Activated CD4-positive, CD25-positive, alpha-beta regulatory T cell treated with anti-CD3 and anti-CD28 coated beads, Interleukin-2, amount 50 U/mL, for 24 hours (primary cell): ENCODE measurements at regions not wholly inside any gene's neighbourhood (a gene's known extent, or its start where the extent isn't known, plus 50 kb on each side); places are given as distances from the start of the nearest gene placed in this dataset.
"Not testable (repeated sequence)": the region's sequence is repeated elsewhere in the genome, so short reads cannot be mapped to it uniquely, and the experiment has no call there.

Source experiments
- ATAC-seq, 2 donors: fragments of 150-1000 bp; cut with Tn5 transposase; one replicate each; pipeline ENCODE4 v1.10.0; 2021; ENCODE audit warnings: mild to moderate bottlenecking in 1 of 2, moderate library complexity in 1 of 2

DNA sequence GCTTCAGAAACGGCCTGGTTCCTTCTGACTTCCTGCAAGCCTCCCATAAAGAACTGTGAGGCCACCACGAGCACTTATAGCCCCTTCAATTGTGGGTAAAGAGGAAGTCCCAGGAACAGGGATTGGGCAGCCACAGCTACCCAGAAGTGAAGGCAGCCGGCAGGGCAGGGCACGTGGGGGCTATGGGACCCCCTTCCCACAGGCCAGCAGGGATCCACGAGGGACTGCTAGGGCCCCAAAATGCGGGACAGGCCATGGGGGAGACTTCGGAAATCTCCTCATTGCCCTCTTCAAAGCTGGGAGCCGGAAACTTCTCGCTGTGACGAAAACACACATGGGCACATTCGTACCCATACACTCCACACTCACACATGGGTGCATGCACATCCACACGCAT, 196.1 kb upstream of the SALL3 start:
- ATAC-seq = no peak

DNA sequence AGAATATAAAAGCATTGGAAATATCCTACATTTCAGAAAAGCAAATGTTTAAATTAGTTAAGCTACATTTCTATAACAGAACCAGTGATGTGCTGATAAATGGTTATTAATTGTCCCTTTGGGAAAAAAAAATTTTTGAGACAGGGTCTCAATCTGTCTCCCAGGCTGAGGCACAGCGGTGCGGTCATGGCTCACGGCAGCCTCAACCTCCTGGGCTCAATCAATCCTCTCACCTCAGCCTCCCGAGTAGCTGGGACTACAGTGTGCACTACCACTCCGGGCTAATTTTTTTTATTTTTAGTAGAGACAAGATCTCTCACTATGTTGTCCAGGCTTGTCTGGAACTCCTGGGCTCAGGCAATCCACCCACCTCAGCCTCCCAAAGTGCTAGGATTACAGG, 194.8 kb upstream of the SALL3 start:
- no peak for ATAC-seq

DNA sequence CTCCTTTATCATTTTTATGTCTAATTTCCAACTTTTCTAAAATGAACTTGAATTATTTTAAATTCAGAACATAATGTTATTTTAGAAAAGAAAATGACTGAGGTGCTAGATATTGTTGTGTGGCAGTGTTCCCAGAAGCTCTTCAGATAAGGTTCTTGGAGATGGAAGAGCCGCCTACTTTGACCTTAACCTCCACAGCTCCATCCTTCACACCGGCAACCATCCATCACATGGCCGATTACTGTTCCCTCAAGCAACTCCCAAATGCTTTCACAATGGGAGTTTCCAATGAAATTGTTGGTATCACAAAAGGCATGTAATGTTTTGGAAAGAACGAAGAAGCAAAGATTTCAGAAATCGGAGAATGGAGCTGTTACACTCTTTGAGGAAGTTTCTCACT, 193.9 kb upstream of the SALL3 start:
- no peak for ATAC-seq

DNA sequence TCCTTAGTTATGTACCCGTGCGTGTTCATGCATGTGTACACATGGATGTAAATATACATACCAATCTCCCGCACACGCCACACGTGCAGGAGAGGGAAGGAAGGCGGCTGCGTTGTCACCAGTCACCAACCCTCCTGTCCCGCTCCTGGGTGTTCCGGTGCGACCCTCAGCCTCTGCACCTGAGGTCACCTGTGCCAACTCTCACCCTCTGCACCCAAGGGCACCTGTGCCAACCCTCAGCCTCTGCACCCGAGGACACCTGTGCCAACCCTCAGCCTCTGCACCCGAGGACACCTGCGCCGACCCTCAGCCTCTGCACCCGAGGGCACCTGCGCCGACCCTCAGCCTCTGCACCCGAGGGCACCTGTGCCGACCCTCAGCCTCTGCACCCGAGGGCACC, 192.8 kb upstream of the SALL3 start:
- no peak for ATAC-seq

DNA sequence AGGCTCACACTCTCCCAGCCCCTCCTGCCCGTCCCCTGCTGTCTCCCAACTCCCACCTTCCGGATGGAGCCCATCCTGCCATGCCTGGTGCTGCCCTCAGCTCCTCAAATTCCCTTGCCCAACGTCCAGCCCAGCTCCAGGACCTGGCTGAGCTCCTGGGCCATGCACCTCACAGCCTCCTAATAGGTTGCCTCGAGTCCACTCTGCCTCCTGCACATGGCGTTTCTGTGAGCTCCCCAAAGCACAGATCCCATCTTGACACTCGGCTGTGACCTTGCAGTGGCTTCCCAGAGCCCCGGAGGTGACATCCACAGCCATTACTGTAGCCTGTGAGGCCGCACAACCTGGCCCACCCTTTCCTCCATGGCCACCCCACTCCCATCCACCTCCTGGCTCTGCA, 191.9 kb upstream of the SALL3 start:
- no peak for ATAC-seq

DNA sequence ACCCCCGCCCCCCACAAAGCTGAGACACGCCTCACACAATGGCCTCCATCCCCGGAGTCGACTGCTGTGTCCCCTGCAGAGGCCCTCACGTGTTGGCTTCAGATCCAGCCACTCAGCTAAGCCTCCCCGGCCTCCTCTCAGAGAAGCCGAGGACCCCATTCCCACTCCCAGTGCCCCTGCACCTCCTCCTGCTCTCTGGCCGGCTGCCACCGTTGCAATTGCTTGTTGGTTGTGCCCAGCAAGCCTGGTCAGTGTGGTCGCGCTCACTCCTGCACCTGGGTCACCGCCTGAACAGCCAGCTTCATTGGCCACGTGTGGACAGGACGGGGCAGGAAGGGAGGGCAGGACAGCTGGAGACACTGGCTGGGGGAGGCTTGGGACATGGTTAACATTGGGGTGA, 191.5 kb upstream of the SALL3 start:
- no peak for ATAC-seq

DNA sequence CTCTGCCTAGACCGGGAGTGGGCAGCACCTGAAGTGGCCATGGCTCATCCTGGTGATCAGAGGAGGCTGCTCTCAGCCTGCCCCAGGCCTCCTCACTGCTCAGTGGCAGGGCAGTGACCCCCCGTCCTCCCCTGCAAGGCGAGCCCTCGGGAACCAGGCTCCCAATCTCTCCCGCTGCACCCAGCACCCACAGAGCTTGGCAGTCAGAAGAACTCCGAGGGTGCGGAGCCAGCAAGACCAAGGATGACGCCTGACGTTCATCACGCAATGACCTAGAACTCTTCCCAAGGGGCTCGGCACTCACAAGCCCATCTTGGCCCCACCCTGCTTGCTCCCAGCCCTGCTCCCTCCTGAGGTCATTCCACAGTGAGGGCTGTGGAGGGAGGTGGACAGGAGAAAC, 189.8 kb upstream of the SALL3 start:
- ATAC-seq = no peak

DNA sequence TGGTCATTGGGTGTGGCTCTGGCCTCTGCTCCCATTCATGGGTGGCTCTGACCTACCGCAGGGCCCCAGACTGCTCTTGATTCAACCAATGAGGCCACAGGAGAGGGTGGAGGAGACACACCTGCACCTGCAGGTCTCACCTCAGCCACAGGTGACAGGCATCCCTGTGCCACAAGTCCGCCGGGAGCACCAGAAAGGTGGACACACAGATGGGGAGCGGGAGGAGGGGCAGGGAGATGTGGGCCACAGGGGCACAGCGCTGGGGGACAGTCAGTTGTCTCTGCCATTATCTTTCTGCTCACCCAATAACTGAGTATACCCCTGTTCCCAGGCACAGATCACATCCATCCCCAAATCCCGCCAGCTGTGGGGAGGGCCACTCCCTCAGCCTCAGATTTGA, 189.1 kb upstream of the SALL3 start:
- no peak for ATAC-seq

DNA sequence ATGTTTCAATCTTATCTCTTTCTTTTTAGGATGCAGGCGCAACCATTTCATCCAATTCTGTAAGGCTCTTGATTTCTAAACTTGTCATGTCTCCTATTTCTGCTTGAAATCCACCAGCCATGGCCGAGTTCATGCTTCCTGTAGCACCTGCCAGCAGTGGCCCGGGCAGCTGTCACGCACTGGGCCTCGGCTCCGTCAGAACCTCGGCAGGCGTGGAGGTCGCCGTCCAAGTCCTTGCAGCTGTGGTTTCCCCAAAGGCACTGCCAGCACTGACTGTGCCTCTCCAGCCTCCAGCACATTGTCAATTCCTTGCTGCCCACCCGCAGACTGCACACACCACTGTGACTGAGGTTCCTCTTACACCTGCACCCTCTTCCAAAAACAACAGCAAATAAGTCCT, 188.7 kb upstream of the SALL3 start:
- ATAC-seq = no peak

DNA sequence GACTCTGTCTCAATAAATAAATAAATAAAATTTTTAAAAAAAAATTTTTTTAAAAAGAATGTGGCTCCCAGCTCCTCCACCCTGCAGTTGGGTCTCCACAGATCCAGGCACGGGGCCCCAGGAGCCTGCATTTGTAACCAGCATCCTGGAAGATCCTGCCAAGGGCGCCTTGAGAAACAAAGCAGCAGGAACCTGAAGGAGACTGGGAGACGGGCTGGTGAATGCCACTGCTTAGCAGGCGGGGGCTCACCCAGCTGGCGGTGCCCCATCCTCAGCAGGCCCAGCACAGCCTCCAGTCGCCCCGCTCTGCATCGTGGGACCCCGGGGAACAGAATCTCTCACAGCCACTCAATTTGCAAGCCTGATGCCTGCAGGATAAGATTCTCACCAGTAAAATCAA, 187.5 kb upstream of the SALL3 start:
- no peak for ATAC-seq

DNA sequence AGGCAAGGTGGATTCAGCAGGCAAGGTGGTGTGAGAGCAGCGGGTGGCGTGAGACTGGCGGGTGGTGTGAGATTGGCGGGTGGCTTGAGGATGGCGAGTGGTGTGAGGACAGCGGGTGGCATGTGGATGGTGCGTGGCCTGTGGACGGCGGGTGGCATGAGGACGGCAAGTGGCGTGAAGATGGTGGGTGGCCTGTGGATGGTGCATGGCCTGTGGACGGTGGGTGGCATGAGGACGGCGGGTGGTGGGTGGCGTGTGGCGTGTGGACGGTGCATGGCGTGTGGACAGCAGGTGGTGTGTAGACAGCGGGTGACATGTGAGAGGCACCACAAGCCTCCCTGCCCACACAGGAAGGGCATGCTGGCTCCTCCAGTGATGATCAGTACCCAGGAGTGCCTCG, 186.9 kb upstream of the SALL3 start:
- no peak for ATAC-seq

DNA sequence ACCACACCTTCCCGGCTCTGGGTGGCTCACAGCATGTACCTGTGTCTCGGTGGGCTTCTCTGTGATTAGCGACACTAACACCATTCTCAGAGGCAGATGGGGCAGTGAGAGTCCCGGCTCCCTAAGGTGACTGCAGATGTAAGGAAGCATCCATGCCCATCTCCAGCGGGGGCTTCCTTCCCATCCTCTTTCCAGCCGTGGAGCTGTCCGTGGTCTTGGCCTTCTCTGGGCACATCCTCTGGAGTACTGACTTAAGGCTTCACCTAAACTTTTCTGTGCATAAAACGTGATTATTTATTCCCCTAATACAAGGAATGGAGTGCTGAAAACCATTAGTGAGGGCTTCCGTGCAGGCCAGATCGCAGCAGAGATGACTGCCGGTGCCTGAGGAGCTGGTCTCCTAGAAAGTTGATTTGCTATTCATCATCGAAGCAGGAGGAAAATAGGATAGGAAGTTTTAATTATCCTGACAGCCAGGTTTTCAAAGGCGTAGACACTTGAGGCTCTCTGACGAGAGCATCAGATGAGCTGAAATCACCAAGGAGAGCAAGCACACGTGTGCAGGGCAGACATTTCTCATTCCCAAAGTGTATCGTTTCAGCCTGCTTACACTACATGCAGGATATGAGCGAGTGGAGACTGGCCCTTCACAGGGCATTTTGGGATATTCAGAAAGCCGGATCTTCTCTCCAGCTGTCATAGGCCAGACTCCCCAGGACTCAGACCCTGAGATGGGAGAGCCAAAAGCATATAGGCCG, 186.1 kb upstream of the SALL3 start:
- ATAC-seq = no peak

DNA sequence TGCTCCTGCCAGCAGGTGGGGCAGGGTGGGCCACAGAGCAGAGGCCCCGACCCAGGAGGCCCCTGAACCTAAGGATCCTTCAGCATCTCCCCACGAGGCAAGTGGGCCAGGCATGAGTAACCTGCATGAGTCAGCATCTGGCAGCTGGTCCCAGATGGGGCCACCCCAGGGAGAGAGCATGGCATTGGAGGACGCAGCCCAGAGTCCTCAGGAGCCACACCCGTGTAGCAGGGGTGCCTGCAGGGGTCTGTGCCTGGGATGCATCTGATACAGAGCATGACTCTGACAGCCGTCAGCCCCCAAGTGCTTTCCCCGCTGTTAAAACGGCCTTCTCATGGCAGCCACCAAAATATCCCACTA, 185.6 kb upstream of the SALL3 start:
- ATAC-seq = no peak

DNA sequence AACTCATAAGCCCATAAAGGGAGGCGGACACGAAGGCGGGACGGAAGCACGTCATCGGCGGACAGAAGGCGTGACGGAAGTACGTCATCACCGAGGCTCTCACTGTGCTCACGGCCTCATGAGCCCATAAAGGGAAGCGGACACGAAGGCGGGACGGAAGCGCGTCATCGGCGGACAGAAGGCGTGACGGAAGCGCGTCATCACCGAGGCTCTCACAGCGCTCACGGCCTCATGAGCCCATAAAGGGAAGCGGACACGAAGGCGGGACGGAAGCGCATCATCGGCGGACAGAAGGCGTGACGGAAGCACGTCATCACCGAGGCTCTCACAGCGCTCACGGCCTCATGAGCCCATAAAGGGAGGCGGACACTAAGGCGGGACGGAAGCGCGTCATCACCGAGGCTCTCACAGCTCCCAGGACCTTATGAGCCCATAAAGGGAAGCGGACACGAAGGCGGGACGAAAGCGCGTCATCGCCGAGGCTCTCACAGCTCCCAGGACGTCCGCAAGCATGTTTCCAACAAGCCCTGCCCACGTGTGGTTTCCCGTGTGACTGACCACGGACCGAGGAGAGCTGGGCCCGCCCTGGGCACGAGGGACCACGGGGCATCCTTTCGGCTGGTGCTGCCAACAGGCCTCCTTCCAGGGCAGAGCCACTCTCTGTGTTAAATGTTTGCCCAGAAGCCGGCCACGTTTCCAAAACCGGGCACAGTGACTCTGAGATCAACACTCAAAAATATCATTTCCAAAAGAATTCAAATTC, 182.7 kb upstream of the SALL3 start:
- no peak for ATAC-seq

DNA sequence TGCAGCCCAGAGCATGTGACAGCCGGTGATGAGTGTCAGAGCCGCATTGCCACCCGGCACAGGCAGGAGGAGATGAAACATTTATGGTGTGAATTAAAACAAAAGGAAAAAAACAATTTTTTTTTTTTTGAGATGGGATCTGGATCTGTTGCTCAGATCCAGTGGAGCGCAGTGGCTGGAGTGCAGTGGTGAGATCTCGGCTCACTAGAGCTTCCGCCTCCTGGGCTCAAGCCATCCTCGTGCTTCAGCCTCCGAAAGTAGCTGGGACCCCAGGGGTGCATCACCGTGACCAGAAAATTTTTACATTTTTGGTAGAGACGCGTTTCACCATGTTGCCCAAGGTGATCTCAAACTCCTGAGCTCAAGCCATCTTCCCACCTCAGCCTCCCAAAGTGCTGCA, 182.1 kb upstream of the SALL3 start:
- no peak for ATAC-seq

DNA sequence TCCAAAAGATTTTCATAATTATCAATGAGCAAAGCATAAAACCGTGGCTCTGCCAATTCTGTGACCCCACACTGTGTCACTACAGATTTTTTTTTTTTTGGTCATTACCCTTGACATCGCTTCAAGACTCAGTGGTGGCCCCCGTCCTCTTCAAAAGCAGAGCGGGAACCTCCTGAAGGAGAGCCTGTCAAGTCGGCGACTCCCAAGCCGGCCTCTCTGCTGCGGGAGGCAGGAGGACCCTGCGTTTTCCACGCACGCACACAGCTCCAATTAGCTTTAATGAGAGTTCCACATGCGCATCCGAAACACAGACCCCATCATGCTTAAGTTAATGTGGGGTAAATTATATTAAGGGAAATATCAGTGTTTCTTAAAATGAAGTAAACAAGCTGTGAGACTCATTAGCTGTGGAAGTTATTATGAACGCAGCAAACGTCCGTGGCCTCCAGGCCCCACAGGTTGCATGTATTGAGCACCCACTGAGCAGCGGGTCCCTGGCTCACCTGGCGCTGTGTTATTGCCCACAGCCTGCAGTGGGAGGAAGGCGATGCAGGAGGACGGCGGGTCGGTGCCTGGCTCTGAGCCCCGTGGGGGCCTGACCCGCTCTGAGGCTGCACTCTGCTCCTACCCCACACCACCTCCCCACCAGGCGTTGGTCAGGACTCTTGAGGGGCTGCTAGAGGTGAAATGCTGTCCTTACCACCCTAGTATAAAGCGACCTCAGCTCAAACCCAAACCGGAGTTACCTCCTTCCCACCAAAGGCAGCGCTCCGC, 181.0 kb upstream of the SALL3 start:
- ATAC-seq = no peak

DNA sequence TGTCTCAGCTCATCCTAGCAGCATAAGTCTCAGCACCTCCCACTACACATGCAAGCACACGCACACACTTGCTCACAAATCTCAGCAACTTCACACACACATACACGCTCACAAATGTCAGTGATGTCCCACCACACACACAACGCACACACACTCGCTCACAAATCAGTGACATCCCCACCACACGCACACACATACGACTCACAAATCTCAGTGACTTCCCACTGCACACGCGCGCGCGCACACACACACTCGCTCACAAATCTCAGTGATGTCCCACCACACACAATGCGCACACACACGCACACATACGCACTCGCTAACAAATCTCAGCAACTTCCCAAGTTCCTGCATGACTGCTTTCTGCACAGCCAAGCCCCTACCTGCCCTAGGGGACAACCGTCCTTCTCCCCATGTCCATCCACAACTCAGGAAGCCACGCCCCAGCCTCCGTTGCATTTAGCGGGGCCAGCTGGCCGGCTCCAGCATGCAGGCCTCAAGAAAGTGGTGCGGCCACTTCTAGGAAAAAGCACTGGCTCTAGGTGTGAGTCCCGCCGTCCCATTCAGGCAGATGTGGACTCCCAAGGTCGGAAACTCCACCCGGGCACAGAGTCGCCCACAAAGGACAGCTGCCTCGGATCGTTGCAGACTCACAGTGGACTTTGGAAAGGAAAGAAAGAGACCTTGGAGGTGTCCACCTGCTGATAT, 180.1 kb upstream of the SALL3 start:
- no peak for ATAC-seq

DNA sequence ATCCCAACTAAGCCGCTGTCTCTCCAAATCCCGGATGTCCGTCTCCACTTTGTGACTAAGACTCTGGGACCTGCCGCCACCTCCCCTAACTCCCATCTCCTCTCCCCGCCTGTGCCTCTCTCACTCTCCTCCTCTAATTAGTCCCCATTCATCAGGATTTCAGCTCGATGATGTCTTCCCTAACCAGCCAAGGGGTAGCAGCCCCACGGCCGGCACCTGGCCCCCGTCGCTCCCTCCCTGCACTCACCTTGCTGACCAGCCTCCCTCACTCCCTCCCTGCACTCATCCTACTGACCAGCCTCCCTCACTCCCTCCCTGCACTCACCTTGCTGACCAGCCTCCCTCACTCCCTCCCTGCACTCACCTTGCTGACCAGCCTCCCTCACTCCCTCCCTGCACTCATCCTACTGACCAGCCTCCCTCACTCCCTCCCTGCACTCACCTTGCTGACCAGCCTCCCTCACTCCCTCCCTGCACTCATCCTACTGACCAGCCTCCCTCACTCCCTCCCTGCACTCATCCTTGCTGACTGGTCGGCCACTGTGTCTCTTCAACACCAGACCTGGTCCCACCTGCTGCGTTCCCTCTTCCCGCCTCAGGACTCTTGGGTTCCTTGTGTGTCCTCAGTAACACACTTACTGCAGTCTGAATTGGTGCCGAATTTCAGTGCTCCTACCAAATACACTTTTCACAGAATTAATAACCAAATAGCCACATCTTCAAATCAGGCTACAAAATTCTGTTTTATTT, 179.3 kb upstream of the SALL3 start:
- not testable (repeated sequence) for ATAC-seq

DNA sequence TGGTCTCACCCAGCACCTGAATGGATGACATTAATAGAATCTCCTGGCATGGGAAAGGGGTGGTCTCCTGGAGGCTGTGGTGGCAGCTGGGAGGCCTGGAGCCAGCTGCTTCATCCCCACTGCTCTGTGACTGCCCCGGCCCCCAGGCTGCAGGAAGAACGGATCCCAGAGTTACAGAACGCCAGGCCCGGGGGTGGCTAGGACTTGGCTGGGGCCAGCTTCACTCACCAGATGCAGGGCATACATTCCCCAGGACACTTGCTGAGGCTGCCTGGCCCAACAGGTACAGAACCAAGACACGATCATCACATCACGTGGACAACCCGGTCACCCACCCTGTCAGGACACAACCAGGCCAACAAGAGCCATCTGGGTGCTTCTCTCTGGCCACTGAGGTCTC, 178.6 kb upstream of the SALL3 start:
- ATAC-seq = no peak

DNA sequence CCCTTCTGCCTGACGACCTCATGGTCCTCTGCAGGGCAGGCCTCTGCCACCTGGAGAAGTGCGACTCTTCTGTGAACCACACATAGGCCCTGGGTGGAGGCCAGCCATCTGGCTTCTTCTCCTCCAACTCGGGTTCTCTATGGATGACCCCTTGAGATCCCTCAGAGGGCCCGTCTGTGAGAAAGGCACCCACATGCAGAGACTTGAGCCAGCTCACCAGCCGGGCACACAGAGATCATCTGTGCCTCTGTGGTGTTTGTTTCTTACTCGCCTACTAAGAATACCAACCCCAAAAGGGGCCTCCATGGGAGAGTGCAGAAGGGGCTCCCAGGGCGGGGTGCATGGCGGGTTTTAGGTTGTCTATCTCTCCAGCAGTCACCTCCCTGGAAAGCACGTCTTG, 176.5 kb upstream of the SALL3 start:
- no peak for ATAC-seq

DNA sequence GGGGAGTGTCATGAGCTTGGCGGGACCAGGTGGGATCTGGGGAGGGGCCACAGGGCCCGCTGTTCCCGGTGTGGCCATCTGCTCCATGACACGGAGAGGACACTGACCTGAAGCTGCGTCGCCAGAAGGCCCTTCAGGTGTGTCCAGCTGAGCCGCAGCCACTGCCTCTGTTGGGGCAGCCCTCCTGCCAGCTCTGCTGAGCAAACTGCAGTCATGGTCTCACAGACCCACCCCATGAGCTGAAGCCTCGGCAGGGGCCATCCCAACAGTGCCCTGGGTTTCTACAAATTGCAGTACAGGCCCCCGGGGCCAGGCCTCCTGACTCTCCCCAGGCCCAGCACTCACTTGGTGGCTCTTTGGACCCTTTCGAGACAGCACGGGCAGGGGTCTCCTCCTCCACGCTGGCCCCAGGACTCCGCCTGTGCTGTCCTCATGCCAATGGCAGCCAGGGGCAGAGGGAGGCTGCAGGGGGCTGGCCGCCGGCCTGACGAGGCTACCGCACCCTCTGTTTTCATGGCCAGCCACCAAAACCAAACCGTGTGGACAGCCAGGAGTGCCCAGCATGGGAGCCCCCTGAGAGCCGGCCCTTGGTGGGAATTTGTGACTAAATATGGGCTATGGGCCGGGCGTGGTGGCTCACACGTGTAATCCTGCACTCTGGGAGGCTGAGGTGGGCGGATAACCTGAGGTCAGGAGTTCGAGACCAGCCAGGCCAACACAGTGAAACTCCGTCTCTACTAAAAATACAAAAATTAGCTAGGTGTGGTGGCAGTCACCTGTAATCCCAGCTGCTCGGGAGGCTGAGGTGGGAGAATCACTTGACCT, 175.2 kb upstream of the SALL3 start:
- ATAC-seq = no peak

DNA sequence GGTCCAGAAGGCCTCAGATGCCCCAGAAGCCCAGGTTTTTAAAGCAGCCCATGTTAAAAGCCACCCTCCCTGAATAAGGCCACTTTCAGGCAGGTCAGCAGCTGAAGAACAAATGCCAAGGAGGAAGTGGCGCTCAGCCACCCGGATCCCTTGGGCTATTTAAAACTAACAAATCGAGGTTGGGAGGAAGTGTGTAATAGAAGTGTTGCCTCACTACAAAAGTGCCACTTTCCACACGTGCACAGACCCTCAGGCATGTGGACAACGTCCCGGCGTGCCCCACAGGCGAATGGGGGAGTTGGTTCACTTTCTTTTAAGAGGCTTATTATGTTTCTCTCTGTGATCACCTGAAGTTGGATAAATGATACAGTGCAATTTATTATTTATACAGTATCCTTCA, 173.8 kb upstream of the SALL3 start:
- no peak for ATAC-seq
